ENCODE measurements at regions not wholly inside any gene's neighbourhood (a gene's known extent, or its start where the extent isn't known, plus 50 kb on each side); places are given as distances from the start of the nearest gene placed in this dataset.

GRCh38 chr4:12177416-12177815 lies 748.7 kb upstream of the HS3ST1 start:
- Histone ChIP-seq H3F3A (ENCODE audit: insufficient read depth, low read length) (no peaks in the 10 kb centered on the region), H2AFZ (ENCODE audit: low read length) (no peak overlapping the region)

GRCh38 chr4:12173496-12173895 lies 744.8 kb upstream of the HS3ST1 start:
- Histone ChIP-seq H3K9me2 (replicated peaks; ENCODE audit: insufficient read depth, low read length) (no peaks in the 10 kb centered on the region), H3K9ac (ENCODE audit: low read length) (no peak overlapping the region), H3K4me3 (ENCODE audit: low read length) (no peak overlapping the region), H3K27me3 (replicated peaks; ENCODE audit: insufficient read depth, low read length) (no peaks in the 10 kb centered on the region), H4K20me1 (ENCODE audit: insufficient read depth, low read length) (no peaks in the 10 kb centered on the region), H3K27ac (ENCODE audit: low read length) (no peak overlapping the region), H2AFZ (ENCODE audit: low read length) (no peak overlapping the region), H3F3A (ENCODE audit: insufficient read depth, low read length) (no peaks in the 10 kb centered on the region), H3K79me2 (ENCODE audit: low read length) (no peaks in the 10 kb centered on the region), H3K9me3 (replicated peaks; ENCODE audit: insufficient read depth, low read length) (no peaks in the 10 kb centered on the region), H3K4me2 (ENCODE audit: low read depth, low read length) (no peak overlapping the region), H3K4me1 (ENCODE audit: low read length) (no peaks in the 10 kb centered on the region), H3K36me3 (replicated peaks; ENCODE audit: insufficient read depth, low read length) (no peaks in the 10 kb centered on the region)
- TF ChIP-seq EZH2 (optimal IDR thresholded peaks at IDR 0.05; ENCODE audit: low read depth, low read length) = no peak
- TF ChIP-seq EZH2phosphoT487 (IDR thresholded peaks at IDR 0.05; ENCODE audit: low read length) = no peak
- no peak for TF ChIP-seq CTCF (IDR thresholded peaks at IDR 0.05; ENCODE audit: low read length)
- DNase-seq = no peak

More at GRCh38 chr4:12177416-12177815, 748.7 kb upstream of the HS3ST1 start:
- Histone ChIP-seq H3K27me3 (replicated peaks; ENCODE audit: insufficient read depth, low read length) (no peaks in the 10 kb centered on the region), H3K27ac (ENCODE audit: low read length) (no peak overlapping the region), H4K20me1 (ENCODE audit: insufficient read depth, low read length) (no peaks in the 10 kb centered on the region), H3K4me1 (ENCODE audit: low read length) (no peaks in the 10 kb centered on the region), H3K4me2 (ENCODE audit: low read depth, low read length) (no peak overlapping the region), H3K4me3 (ENCODE audit: low read length) (no peak overlapping the region), H3K9ac (ENCODE audit: low read length) (no peak overlapping the region), H3K79me2 (ENCODE audit: low read length) (no peaks in the 10 kb centered on the region), H3K9me3 (replicated peaks; ENCODE audit: insufficient read depth, low read length) (no peaks in the 10 kb centered on the region), H3K36me3 (replicated peaks; ENCODE audit: insufficient read depth, low read length) (no peaks in the 10 kb centered on the region), H3K9me2 (replicated peaks; ENCODE audit: insufficient read depth, low read length) (no peaks in the 10 kb centered on the region)
- no peak for DNase-seq
- no peak for TF ChIP-seq CTCF (IDR thresholded peaks at IDR 0.05; ENCODE audit: low read length)
- TF ChIP-seq EZH2 (optimal IDR thresholded peaks at IDR 0.05; ENCODE audit: low read depth, low read length) = no peak
- no peak for TF ChIP-seq EZH2phosphoT487 (IDR thresholded peaks at IDR 0.05; ENCODE audit: low read length)

- H3K9ac ChIP-seq (ENCODE audit: low read length) = no peak overlapping the region
- no peaks in the 10 kb centered on the region for H4K20me1 ChIP-seq (ENCODE audit: insufficient read depth, low read length)
- no peaks in the 10 kb centered on the region for H3K9me2 ChIP-seq (replicated peaks; ENCODE audit: insufficient read depth, low read length)
- no peaks in the 10 kb centered on the region for H3K9me3 ChIP-seq (replicated peaks; ENCODE audit: insufficient read depth, low read length)
- no peak overlapping the region for H2AFZ ChIP-seq (ENCODE audit: low read length)
- H3K4me1 ChIP-seq (ENCODE audit: low read length) = no peaks in the 10 kb centered on the region
- H3F3A ChIP-seq (ENCODE audit: insufficient read depth, low read length) = no peaks in the 10 kb centered on the region
- no peak overlapping the region for H3K4me3 ChIP-seq (ENCODE audit: low read length)
- H3K4me2 ChIP-seq (ENCODE audit: low read depth, low read length) = no peak overlapping the region
- DNase-seq = no peak
- no peaks in the 10 kb centered on the region for H3K79me2 ChIP-seq (ENCODE audit: low read length)
- TF ChIP-seq EZH2phosphoT487 (IDR thresholded peaks at IDR 0.05; ENCODE audit: low read length) = no peak
- no peak for TF ChIP-seq EZH2 (optimal IDR thresholded peaks at IDR 0.05; ENCODE audit: low read depth, low read length)
- TF ChIP-seq CTCF (IDR thresholded peaks at IDR 0.05; ENCODE audit: low read length) = no peak
- H3K27me3 ChIP-seq (replicated peaks; ENCODE audit: insufficient read depth, low read length) = no peaks in the 10 kb centered on the region
- H3K27ac ChIP-seq (ENCODE audit: low read length) = no peak overlapping the region
- no peaks in the 10 kb centered on the region for H3K36me3 ChIP-seq (replicated peaks; ENCODE audit: insufficient read depth, low read length)
Observed at GRCh38 chr4:12172198-12172973, 743.7 kb upstream of the HS3ST1 start.
